ENCODE measurements at regions not wholly inside any gene's neighbourhood (a gene's known extent, or its start where the extent isn't known, plus 50 kb on each side); places are given as distances from the start of the nearest gene placed in this dataset.
A peak's percentile ranks its signal among the peaks of the same experiment; 100 is the strongest.

DNA sequence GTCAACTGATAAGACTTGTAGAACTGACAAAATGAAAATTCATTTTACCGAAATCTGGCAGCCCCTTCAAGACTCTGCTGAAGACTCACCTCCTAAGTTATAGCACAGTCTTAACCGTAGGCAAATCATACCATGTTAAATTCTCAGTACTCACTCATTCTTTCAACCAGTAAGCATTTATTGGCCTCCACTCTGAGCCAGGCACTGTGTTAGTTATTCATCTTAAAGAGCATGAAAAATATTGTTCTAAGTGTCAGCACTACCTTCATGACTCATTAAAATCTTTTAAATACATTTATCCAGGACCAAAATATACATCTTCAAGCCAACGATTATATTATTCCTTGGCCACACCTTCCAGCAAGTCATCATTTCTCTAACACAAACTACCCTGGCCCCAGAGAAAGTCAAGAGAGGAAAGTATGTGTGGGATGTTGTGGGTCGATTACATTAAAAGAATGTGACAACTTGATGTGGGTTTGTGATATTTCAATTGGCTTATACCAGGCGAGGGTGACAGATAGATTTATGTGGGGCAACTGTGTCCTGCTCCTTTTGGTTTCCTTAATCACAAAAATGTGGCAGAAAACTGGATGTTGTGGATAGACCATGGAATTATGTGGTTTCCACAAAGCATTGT, 55.0 kb downstream of the TMEM30B start:
- Histone ChIP-seq H3K9me3 (ENCODE audit: control insufficient read depth, insufficient read depth, low read depth, low read length) (no peaks in the 10 kb centered on the region), H3K4me3 (replicated peaks in 1 of 4; ENCODE audit: control extremely low read depth in 1 of 4, insufficient read depth in 1 of 4, low read depth in 3 of 4, low read length in 4 of 4) (no peak overlapping the region), H3K4me2 (ENCODE audit: extremely low read depth, insufficient read depth, low read length) (no peak overlapping the region), H3K4me1 (ENCODE audit: control insufficient read depth, extremely low read depth, insufficient read depth, low read length) (no peaks in the 10 kb centered on the region), H3K27ac (ENCODE audit: insufficient read depth, low read length) (no peak overlapping the region), H2AFZ (ENCODE audit: low read length) (no peak overlapping the region), H4K20me1 (ENCODE audit: control insufficient read depth, extremely low read depth, insufficient read depth, low read length) (no peaks in the 10 kb centered on the region), H3K9ac (ENCODE audit: insufficient read depth, low read length) (no peak overlapping the region), H3K36me3 (ENCODE audit: control insufficient read depth, insufficient read depth, low read length) (no peaks in the 10 kb centered on the region), H3K27me3 (ENCODE audit: control insufficient read depth, insufficient read depth, low read length) (no peaks in the 10 kb centered on the region), H3K79me2 (ENCODE audit: control insufficient read depth, insufficient read depth, low read length) (no peaks in the 10 kb centered on the region)
- peak in 1 of 2 donors; percentile 95 for DNase-seq (ENCODE audit: low read depth in 2 of 2)
- TF ChIP-seq EZH2 (IDR thresholded peaks at IDR 0.05; ENCODE audit: low read length, missing control alignments), result no peak
- TF ChIP-seq, protein P1, sequence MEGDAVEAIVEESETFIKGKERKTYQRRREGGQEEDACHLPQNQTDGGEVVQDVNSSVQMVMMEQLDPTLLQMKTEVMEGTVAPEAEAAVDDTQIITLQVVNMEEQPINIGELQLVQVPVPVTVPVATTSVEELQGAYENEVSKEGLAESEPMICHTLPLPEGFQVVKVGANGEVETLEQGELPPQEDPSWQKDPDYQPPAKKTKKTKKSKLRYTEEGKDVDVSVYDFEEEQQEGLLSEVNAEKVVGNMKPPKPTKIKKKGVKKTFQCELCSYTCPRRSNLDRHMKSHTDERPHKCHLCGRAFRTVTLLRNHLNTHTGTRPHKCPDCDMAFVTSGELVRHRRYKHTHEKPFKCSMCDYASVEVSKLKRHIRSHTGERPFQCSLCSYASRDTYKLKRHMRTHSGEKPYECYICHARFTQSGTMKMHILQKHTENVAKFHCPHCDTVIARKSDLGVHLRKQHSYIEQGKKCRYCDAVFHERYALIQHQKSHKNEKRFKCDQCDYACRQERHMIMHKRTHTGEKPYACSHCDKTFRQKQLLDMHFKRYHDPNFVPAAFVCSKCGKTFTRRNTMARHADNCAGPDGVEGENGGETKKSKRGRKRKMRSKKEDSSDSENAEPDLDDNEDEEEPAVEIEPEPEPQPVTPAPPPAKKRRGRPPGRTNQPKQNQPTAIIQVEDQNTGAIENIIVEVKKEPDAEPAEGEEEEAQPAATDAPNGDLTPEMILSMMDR (conservative IDR thresholded peaks at IDR 0.05 in 1 of 2, IDR thresholded peaks at IDR 0.05 in 1 of 2; ENCODE audit: low read depth in 1 of 2, low read length in 2 of 2), result no peak

- H3K4me2 ChIP-seq (ENCODE audit: extremely low read depth, insufficient read depth, low read length), result no peak overlapping the region
- no peak overlapping the region for H3K4me3 ChIP-seq (replicated peaks in 1 of 4; ENCODE audit: control extremely low read depth in 1 of 4, insufficient read depth in 1 of 4, low read depth in 3 of 4, low read length in 4 of 4)
- H3K4me1 ChIP-seq (ENCODE audit: control insufficient read depth, extremely low read depth, insufficient read depth, low read length), result no peaks in the 10 kb centered on the region
- DNase-seq (ENCODE audit: low read depth in 2 of 2), result no peak
- H3K9me3 ChIP-seq (ENCODE audit: control insufficient read depth, insufficient read depth, low read depth, low read length), result no peaks in the 10 kb centered on the region
- no peaks in the 10 kb centered on the region for H3K36me3 ChIP-seq (ENCODE audit: control insufficient read depth, insufficient read depth, low read length)
- no peak overlapping the region for H2AFZ ChIP-seq (ENCODE audit: low read length)
- no peak overlapping the region for H3K9ac ChIP-seq (ENCODE audit: insufficient read depth, low read length)
- no peaks in the 10 kb centered on the region for H3K79me2 ChIP-seq (ENCODE audit: control insufficient read depth, insufficient read depth, low read length)
- H3K27me3 ChIP-seq (ENCODE audit: control insufficient read depth, insufficient read depth, low read length), result no peaks in the 10 kb centered on the region
- no peaks in the 10 kb centered on the region for H4K20me1 ChIP-seq (ENCODE audit: control insufficient read depth, extremely low read depth, insufficient read depth, low read length)
- TF ChIP-seq, protein P1 (conservative IDR thresholded peaks at IDR 0.05 in 1 of 2, IDR thresholded peaks at IDR 0.05 in 1 of 2; ENCODE audit: low read depth in 1 of 2, low read length in 2 of 2), result no peak
- TF ChIP-seq EZH2 (IDR thresholded peaks at IDR 0.05; ENCODE audit: low read length, missing control alignments), result no peak
- no peak overlapping the region for H3K27ac ChIP-seq (ENCODE audit: insufficient read depth, low read length)
Measured at GRCh38 chr14:61225344-61225743, 55.8 kb downstream of the TMEM30B start.

DNA sequence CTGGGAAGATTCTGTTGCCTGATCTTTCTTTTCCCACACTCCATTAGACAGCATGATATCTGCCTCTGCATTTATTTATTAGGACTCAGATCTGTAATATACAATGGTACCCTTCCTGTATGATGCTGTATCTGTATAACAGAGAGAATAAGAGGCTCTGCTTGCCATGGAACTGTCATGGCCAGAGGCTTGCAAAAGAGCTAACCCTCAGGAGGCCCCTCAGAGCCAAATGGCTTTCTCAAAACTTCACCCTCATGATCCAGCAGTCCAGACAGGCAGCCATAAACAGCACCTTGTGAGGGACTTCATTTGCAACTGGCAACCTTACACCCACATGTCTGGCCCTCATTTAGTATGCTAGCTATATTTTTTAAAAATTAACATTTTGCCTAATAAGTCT, 57.6 kb downstream of the TMEM30B start:
- H3K4me1 ChIP-seq (ENCODE audit: control insufficient read depth, extremely low read depth, insufficient read depth, low read length), result peaks cover 7% of the 10 kb centered on the region
- H3K27me3 ChIP-seq (ENCODE audit: control insufficient read depth, insufficient read depth, low read length), result no peaks in the 10 kb centered on the region
- H3K36me3 ChIP-seq (ENCODE audit: control insufficient read depth, insufficient read depth, low read length), result no peaks in the 10 kb centered on the region
- H3K27ac ChIP-seq (ENCODE audit: insufficient read depth, low read length), result no peak overlapping the region
- no peaks in the 10 kb centered on the region for H3K79me2 ChIP-seq (ENCODE audit: control insufficient read depth, insufficient read depth, low read length)
- no peak overlapping the region for H3K4me2 ChIP-seq (ENCODE audit: extremely low read depth, insufficient read depth, low read length)
- no peak overlapping the region for H3K4me3 ChIP-seq (replicated peaks in 1 of 4; ENCODE audit: control extremely low read depth in 1 of 4, insufficient read depth in 1 of 4, low read depth in 3 of 4, low read length in 4 of 4)
- H4K20me1 ChIP-seq (ENCODE audit: control insufficient read depth, extremely low read depth, insufficient read depth, low read length), result no peaks in the 10 kb centered on the region
- H2AFZ ChIP-seq (ENCODE audit: low read length), result no peak overlapping the region
- H3K9ac ChIP-seq (ENCODE audit: insufficient read depth, low read length), result no peak overlapping the region
- no peak for DNase-seq (ENCODE audit: low read depth in 2 of 2)
- TF ChIP-seq EZH2 (IDR thresholded peaks at IDR 0.05; ENCODE audit: low read length, missing control alignments), result no peak
- TF ChIP-seq, protein P1 (conservative IDR thresholded peaks at IDR 0.05 in 1 of 2, IDR thresholded peaks at IDR 0.05 in 1 of 2; ENCODE audit: low read depth in 1 of 2, low read length in 2 of 2), result no peak
- no peaks in the 10 kb centered on the region for H3K9me3 ChIP-seq (ENCODE audit: control insufficient read depth, insufficient read depth, low read depth, low read length)
